GM18502 (cell line): ENCODE measurements at regions not wholly inside any gene's neighbourhood (a gene's known extent, or its start where the extent isn't known, plus 50 kb on each side); places are given as distances from the start of the nearest gene placed in this dataset.

Experiments
- ATAC-seq: cut with Tn5 transposase; IDR thresholded peaks from one replicate; pipeline ENCODE4 v1.9.1; 2021; ENCODE audit warnings: mild to moderate bottlenecking; ENCODE audit not compliant: unreplicated experiment, poor library complexity

GRCh38 chr5:148912714-148913398, 86.4 kb downstream of the ADRB2 start:
- ATAC-seq, result no peak

- ATAC-seq, result no peak
Observed at GRCh38 chr5:148913493-148913892, 87.1 kb downstream of the ADRB2 start.

GRCh38 chr5:148913985-148914431, 87.6 kb downstream of the ADRB2 start:
- ATAC-seq, result peak; percentile 66

- no peak for ATAC-seq
Observed at GRCh38 chr5:148915224-148915817, 88.9 kb downstream of the ADRB2 start.

GRCh38 chr5:148920646-148921288, 94.4 kb downstream of the ADRB2 start:
- no peak for ATAC-seq

GRCh38 chr5:148921350-148921749, 94.9 kb downstream of the ADRB2 start:
- no peak for ATAC-seq

- peak; percentile 92 for ATAC-seq
Observed at GRCh38 chr5:148922606-148923005, 96.2 kb downstream of the ADRB2 start.

- ATAC-seq, result peak; percentile 12
Observed at GRCh38 chr5:148923023-148923422, 96.6 kb downstream of the ADRB2 start.

GRCh38 chr5:148924817-148925216, 98.4 kb downstream of the ADRB2 start:
- ATAC-seq, result no peak

- ATAC-seq, result no peak
Observed at GRCh38 chr5:148926207-148926606, 99.8 kb downstream of the ADRB2 start.

- ATAC-seq, result no peak
Observed at GRCh38 chr5:148927307-148927946, 101.0 kb downstream of the ADRB2 start.

GRCh38 chr5:148928141-148928540, 101.7 kb downstream of the ADRB2 start:
- ATAC-seq, result no peak

GRCh38 chr5:148931453-148932057, 105.1 kb downstream of the ADRB2 start:
- ATAC-seq, result no peak

GRCh38 chr5:148932355-148932935, 106.0 kb downstream of the ADRB2 start:
- ATAC-seq, result no peak

- no peak for ATAC-seq
Observed at GRCh38 chr5:148933903-148934432, 107.6 kb downstream of the ADRB2 start.

GRCh38 chr5:148934895-148935400, 108.5 kb downstream of the ADRB2 start:
- ATAC-seq, result no peak

GRCh38 chr5:148937239-148937638, 110.8 kb downstream of the ADRB2 start:
- ATAC-seq, result no peak

GRCh38 chr5:148937830-148938521, 111.6 kb downstream of the ADRB2 start:
- no peak for ATAC-seq

GRCh38 chr5:148938522-148938882, 112.1 kb downstream of the ADRB2 start:
- no peak for ATAC-seq
